H54 (cell line): ENCODE measurements at regions not wholly inside any gene's neighbourhood (a gene's known extent, or its start where the extent isn't known, plus 50 kb on each side); places are given as distances from the start of the nearest gene placed in this dataset.

Experiments
- DNase-seq: peaks from one replicate; pipeline ENCODE4 v3.0.0; 2011; ENCODE audit warnings: low spot score, mixed read lengths; ENCODE audit not compliant: insufficient read length
- FAIRE-seq: peaks from 3 replicates; lab custom pipeline; 2011; peaks lifted over from hg19 to GRCh38; lab: Jason Lieb, UNC
- POLR2A ChIP-seq: IDR thresholded peaks from 2 replicates; pipeline ENCODE4 v1.6.1; 2011; ENCODE audit warnings: low read depth, mild to moderate bottlenecking, low read length

- DNase-seq (no peak), FAIRE-seq (no peak)
- TF ChIP-seq POLR2A, result no peak
Measured at GRCh38 chr4:71272976-71273375, 65.8 kb upstream of the SLC4A4 start.

- FAIRE-seq (no peak), DNase-seq (no peak)
- no peak for TF ChIP-seq POLR2A
Measured at GRCh38 chr4:71275004-71275403, 63.8 kb upstream of the SLC4A4 start.

- no peak for TF ChIP-seq POLR2A
- no peak for DNase-seq
- FAIRE-seq, result no peak
Measured at GRCh38 chr4:71275570-71275969, 63.2 kb upstream of the SLC4A4 start.

GRCh38 chr4:71277353-71277752, 61.5 kb upstream of the SLC4A4 start:
- no peak for DNase-seq
- no peak for TF ChIP-seq POLR2A
- FAIRE-seq, result no peak

- FAIRE-seq (no peak), DNase-seq (no peak)
- no peak for TF ChIP-seq POLR2A
Measured at GRCh38 chr4:71283642-71284257, 55.1 kb upstream of the SLC4A4 start.

GRCh38 chr4:71287305-71287704, 51.5 kb upstream of the SLC4A4 start:
- no peak for TF ChIP-seq POLR2A
- FAIRE-seq (no peak), DNase-seq (no peak)

- no peak for DNase-seq
- no peak for FAIRE-seq
- TF ChIP-seq POLR2A, result no peak
Measured at GRCh38 chr4:71288875-71289274, 49.9 kb upstream of the SLC4A4 start.
